ENCODE measurements at regions not wholly inside any gene's neighbourhood (a gene's known extent, or its start where the extent isn't known, plus 50 kb on each side); places are given as distances from the start of the nearest gene placed in this dataset.
A peak's percentile ranks its signal among the peaks of the same experiment; 100 is the strongest.

DNA sequence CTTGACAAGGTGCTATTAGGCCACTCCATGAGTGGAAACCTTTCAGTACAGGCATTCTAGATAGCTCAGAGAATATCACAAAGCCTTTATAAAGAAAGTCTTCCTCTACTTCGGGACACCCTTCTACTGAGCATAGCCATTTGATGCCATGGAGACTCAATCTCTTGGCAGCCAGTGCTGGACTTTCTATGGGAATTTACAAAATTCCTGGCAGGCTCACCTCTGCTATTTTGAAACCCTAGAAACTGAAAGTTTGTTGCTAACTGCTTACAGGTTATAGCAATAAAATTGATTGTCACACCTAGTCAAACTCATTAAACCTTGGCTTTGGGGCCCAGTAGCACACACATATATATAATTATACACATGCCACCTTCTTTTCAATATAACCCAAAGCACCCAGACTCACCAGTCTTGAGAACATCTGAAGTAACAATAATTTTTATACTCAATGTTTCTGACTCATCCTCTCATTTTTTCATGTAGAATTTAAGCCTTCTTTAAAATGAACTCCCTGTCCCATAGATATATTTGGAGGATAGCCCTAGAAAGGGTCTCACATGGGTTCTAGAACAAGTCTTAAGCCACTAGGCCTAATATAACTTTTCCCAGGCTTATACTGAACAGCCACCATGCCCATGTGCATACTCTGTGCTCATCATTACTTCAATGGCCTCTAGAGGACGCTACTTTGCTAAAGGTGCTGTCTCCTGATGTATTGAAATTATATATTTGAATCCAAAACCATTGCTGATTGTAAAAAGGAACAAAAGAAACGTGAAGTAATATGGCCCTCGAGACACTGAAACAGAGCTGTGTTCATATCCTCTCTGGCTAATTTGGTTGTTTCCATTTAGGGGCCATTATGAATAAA lies 368.1 kb upstream of the MARCKS start:
- DNase-seq (ENCODE audit: low spot score), result no peak

DNA sequence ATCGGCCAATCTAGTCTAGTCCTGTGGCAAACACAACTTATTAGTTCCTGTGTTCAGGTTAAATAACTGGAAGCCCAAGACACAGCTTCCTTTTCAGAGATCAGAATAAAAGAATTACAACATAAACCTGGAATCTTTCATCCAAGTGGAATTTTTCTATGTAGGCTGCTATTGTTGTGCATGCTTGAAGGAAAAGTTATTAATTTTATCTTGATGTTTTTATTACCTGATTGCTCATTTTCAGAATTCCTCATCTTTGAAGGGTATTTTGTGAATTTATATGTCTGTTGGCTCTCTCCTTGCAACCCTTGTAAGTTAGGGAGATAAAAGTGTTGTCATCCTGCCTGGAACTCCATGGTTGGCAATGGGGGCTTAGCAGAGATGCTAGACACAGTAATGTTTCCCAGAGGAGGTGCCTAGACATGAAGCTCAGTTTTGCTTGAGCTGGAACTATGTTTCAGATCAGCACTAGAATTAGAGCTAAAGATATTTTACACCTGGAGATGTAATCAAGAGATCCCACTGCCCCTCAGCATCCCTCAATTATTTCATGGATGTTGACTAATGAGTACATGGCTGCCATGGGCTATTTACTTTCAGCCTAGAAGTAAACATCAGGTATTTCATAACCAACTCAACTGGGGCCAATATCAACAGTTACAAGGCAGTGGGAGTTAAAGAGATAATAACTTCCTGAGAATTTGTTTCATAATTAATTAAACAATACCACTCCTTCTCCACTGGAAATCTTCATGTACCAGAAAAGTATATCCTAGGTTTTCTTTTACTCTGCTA lies 367.0 kb upstream of the MARCKS start:
- DNase-seq (ENCODE audit: low spot score), result peak; percentile 16

DNA sequence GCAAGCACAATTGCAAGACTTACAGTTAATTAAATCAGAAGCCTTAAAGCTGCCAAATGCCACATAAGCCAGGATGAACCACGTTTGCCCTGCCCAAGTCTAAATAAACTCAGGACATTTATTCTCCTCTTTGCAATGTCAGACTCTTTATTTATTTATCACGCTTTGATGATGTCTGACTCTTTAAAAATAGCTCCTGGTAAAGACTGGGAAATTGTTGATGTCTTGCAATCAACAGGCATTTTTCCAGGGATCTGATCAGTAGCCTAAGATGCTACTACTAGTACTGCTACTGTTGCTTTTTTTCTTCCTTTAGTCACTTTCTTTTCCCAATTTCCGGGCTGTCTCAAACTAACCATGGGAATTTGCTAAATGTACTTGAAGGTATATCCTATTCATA lies 365.8 kb upstream of the MARCKS start:
- no peak for DNase-seq (ENCODE audit: low spot score)

DNA sequence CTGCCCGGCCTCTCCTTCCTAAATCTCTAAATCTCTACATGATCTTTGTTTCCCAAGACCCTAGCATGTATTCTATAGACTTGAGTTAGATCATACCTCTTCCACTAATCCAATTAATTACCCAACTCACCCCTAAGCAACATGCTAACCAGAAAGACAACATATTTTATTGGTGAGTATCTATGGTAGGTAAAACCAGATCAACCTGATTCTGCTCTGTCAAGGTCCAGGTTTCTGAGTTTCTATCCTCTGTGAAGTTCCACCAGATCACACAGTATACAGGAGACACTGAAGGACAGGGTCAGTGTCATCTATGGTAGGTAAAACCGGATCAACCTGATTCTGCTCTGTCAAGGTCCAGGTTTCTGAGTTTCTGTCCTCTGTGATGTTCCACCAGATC lies 363.2 kb upstream of the MARCKS start:
- DNase-seq (ENCODE audit: low spot score), result peak; percentile 12

DNA sequence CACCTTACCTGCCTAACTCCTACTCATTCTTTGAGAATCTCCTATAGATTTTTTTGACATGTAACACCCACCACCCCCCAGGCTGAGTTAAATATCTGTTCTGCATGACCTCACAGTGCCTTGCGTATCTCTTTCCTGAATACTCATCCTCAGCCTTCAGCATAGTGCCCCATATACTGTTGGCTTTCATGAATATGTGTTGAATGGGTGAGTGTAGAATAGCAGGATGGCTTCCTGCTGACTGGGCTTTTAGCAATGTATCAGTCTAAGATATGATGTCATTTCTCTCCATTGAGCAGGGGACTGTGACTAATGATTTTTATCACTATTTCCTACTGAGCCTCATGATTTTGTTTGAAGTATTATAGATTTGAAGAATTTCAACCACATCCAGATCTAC lies 361.6 kb upstream of the MARCKS start:
- no peak for DNase-seq (ENCODE audit: low spot score)

- no peak for DNase-seq (ENCODE audit: low spot score)
These were observed 361.0 kb upstream of the MARCKS start for GRCh38 chr6:113496166-113496565.

DNA sequence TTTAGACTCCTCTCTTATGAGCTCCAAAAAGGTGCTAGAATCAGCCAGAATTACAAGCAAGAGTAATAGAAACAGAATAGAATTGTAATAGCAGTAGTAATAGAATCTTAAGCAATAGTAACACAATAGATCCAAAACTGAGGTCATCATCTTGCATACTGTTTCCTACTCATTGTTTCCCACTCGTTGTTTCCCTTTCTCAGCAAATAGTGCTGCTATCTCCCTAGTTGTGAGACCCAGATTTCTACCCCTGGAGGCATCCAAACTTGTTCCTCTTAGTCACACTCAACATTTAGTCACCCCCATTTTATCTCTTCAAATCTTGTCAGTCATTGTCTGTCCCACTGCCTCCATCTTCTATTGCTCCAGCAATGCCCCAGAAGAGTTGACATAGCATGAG lies 356.9 kb upstream of the MARCKS start:
- DNase-seq (ENCODE audit: low spot score), result no peak

DNA sequence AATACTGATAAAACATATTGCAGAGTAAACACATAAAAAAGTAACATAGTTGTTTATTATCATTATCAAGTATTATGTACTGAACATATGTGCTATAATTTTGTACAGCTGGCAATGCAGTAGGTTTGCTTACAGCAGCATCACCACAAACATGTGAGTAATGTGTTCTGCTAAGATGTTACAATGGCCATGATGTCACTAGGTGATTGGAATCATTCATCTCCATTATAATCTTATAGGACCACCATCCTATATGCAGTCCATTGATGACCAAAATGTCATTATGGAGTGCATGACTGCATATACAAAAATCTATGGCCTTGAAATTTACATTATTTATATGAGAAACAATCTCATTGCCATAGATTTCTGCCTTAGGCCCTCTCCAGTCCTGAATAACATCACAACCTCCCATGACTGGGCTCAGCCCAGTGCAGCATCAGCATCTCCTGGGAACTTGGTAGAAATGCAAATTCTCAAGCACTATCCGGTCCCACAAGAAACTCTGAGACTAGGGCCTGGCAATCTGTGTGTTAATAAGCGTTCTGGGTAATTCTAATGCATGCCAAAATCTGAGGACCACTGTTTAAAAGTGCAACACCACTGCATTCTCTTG lies 352.0 kb upstream of the MARCKS start:
- no peak for DNase-seq (ENCODE audit: low spot score)

- no peak for DNase-seq (ENCODE audit: low spot score)
These were observed 348.9 kb upstream of the MARCKS start for GRCh38 chr6:113508249-113508648.

DNA sequence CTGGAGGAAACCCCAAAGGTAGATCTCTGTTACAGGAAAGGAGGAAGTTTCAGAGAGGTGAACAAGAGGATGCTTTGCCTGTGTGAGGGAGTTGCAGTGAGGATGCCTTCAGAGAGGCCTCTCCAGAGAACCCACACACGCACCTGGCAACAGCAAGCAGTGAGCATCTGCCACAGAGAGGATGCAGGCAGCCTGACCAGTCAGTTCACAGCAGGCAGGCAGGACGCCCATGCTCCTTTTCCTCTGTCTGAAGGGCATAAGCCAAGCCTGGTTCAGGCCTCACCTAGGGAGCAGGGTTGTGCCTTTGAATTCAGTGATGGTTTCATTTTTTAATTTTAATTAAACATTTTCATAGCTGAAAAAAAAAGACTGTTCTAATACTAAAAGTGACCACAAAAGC lies 346.0 kb upstream of the MARCKS start:
- no peak for DNase-seq (ENCODE audit: low spot score)

DNA sequence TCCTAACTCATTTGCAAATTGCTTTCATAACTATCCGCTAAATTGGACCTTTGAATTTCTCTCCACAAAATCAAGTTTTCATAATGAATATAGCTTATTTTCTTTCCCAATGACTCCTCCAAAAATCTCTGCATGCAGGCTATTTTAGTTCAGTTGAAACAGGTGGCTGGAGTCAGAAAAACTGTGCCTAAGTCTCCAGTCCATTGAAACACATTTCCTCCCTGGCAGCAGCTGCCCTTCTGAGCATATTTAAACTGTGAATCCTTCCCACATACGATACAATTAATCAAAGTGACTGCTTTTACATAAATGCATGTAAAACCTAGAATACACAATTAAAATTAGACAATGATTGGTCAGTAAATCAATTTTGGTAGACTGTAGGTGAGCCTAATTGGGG lies 344.6 kb upstream of the MARCKS start:
- no peak for DNase-seq (ENCODE audit: low spot score)

DNA sequence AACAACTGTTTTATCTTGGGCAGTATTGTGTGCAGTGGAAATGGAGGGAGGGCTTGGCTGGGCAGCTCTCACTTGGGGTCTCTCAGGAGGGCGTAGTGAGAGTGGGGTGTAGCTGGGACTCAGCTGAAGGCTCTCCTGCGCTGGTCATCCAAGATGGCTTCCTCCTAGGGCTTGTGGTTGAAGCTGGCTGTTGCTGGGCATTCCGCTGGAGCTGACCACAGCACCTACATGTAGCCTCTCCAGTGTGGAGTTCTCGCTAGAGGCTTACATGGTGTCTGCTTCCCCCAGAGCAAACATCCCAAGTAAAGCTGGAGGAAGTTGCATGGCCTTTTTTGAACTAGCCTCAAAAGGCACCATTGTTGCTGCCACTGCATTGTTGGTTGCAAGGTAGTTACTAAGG lies 344.1 kb upstream of the MARCKS start:
- DNase-seq (ENCODE audit: low spot score), result no peak

GRCh38 chr6:113522376-113522775 lies 334.8 kb upstream of the MARCKS start:
- DNase-seq (ENCODE audit: low spot score), result peak; percentile 39

- DNase-seq (ENCODE audit: low spot score), result peak; percentile 50
These were observed 332.3 kb upstream of the MARCKS start for GRCh38 chr6:113524826-113525225.

GRCh38 chr6:113526553-113526952 lies 330.6 kb upstream of the MARCKS start:
- no peak for DNase-seq (ENCODE audit: low spot score)

- peak; percentile 20 for DNase-seq (ENCODE audit: low spot score)
These were observed 330.1 kb upstream of the MARCKS start for GRCh38 chr6:113526995-113527394.

- peak; percentile 91 for DNase-seq (ENCODE audit: low spot score)
These were observed 329.0 kb upstream of the MARCKS start for GRCh38 chr6:113528111-113528510.

DNA sequence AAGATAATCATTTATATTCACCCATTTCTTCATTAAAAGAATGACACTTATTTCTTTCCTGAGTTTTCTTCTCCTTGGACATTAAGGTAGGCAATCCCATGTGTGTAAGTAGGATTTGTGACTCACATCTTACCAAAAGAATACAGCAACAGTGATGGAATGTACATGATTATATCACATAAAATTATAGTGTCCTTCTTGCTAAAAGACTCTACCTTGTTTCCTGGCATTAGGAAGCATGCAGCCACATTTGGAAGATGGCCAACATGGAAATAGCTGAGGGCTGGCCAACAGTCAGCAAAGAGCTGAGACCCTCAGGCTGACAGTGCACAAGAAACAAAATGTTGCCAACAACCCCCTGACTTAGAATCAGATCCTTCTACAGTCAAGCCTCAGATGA lies 327.9 kb upstream of the MARCKS start:
- DNase-seq (ENCODE audit: low spot score), result peak; percentile 11

DNA sequence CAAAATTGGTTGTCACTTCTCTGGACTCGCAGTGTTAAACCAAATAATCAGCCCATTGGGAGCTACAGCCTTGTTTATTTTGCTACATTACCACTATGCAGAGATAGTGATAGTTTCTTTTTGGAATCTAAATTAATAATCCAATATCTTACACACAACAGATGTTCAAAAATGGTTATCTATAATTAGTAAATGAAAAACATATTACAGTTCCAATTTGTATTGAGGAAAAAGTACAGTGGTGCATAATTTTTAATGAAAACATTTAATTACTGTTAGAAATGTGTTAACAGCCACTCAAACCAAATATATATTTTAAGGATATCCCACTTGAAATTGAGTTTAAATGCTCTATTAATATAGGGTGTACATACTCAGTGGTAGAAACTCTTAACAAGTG lies 327.3 kb upstream of the MARCKS start:
- DNase-seq (ENCODE audit: low spot score), result no peak

DNA sequence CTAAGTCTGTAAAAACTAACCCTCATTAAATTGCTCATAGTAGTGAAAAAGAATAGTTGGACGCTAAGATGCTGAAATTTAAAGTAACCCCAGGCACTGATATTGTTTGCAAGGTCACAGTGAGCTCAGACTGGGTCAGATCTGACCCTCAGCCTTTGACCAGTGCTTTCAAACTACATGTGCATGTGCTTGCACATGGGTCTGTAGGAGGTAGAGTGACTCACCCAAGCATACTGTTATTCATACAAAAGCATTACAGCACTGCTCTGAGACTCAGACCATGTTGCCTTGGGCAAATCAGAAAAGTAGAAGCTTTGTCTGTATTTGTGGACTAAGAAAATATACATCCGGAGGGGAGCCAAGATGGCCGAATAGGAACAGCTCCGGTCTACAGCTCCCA lies 326.4 kb upstream of the MARCKS start:
- DNase-seq (ENCODE audit: low spot score), result no peak

- peak; percentile 59 for DNase-seq (ENCODE audit: low spot score)
These were observed 317.9 kb upstream of the MARCKS start for GRCh38 chr6:113539202-113539601.

GRCh38 chr6:113539623-113540022 lies 317.5 kb upstream of the MARCKS start:
- DNase-seq (ENCODE audit: low spot score), result no peak

DNA sequence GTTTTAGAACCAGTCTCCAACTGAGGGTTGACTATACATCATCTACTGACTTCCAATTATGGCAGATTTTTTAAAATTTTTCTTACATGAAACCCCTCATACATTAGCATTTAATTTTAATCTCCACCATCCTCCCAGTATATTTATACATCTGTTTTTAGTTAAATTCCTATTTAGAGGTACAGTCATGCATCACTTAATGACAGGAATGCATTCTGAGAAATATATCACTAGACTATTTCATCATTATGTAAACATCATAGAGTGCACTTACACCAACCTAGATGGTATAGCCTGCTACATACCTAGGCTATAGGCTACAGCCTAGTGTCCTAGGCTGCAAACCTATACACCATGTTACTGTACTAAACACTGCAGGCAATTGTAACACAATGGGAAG lies 316.7 kb upstream of the MARCKS start:
- no peak for DNase-seq (ENCODE audit: low spot score)

Data from umbilical cord (tissue), 1 donor.